ENCODE measurements at regions not wholly inside any gene's neighbourhood (a gene's known extent, or its start where the extent isn't known, plus 50 kb on each side); places are given as distances from the start of the nearest gene placed in this dataset.

- intact Hi-C loops (cut with micrococcal nuclease; ENCODE audit: unreplicated experiment) = loop anchor here (2.0 kb wide), 1 partner anchor 71 kb away; no protein-coding TSS in a partner anchor
- Mint-ChIP-seq H3K27me3 (ENCODE audit: unreplicated experiment) (no peaks in the 10 kb centered on the region), H3K36me3 (ENCODE audit: insufficient read depth, unreplicated experiment) (peaks cover 6% of the 10 kb centered on the region), H3K27ac (ENCODE audit: unreplicated experiment) (no peak overlapping the region), H3K9me3 (ENCODE audit: low read depth, unreplicated experiment) (no peaks in the 10 kb centered on the region), H3K4me3 (ENCODE audit: low read depth, unreplicated experiment) (no peak overlapping the region), H3K4me1 (ENCODE audit: low read depth, unreplicated experiment) (peaks cover 41% of the 10 kb centered on the region)
- CTCF ChIA-PET = interaction anchor here (1.2 kb wide), 1 partner anchor 15 kb away, joined by 3 read pairs; no protein-coding TSS in a partner anchor
- no TSS peak for BruUV-seq (replicated peaks)
- no peak for TF ChIP-seq CTCF (IDR thresholded peaks at IDR 0.05; ENCODE audit: unreplicated experiment)
- DNase-seq = no peak
Observed at GRCh38 chr3:177835917-177836316, 638.6 kb upstream of the TBL1XR1 start.

GRCh38 chr3:177836671-177837070 is 639.4 kb upstream of the TBL1XR1 start:
- Mint-ChIP-seq H3K4me3 (ENCODE audit: low read depth, unreplicated experiment) (no peak overlapping the region), H3K9me3 (ENCODE audit: low read depth, unreplicated experiment) (no peaks in the 10 kb centered on the region), H3K27ac (ENCODE audit: unreplicated experiment) (no peak overlapping the region), H3K27me3 (ENCODE audit: unreplicated experiment) (no peaks in the 10 kb centered on the region), H3K4me1 (ENCODE audit: low read depth, unreplicated experiment) (peaks cover 33% of the 10 kb centered on the region), H3K36me3 (ENCODE audit: insufficient read depth, unreplicated experiment) (peaks cover 6% of the 10 kb centered on the region)
- CTCF ChIA-PET = interaction anchor here (1.2 kb wide), 1 partner anchor 15 kb away, joined by 3 read pairs; no protein-coding TSS in a partner anchor
- intact Hi-C loops (cut with micrococcal nuclease; ENCODE audit: unreplicated experiment) = no loop called here
- DNase-seq = no peak
- no TSS peak for BruUV-seq (replicated peaks)
- TF ChIP-seq CTCF (IDR thresholded peaks at IDR 0.05; ENCODE audit: unreplicated experiment) = no peak

GRCh38 chr3:177837951-177838655 is 640.8 kb upstream of the TBL1XR1 start:
- no TSS peak for BruUV-seq (replicated peaks)
- H3K36me3 Mint-ChIP-seq (ENCODE audit: insufficient read depth, unreplicated experiment) = peaks cover 5% of the 10 kb centered on the region

GRCh38 chr3:177838766-177839350 is 641.6 kb upstream of the TBL1XR1 start:
- no peak for TF ChIP-seq CTCF (IDR thresholded peaks at IDR 0.05; ENCODE audit: unreplicated experiment)
- no peak overlapping the region for H3K27ac Mint-ChIP-seq (ENCODE audit: unreplicated experiment)
- H3K4me1 Mint-ChIP-seq (ENCODE audit: low read depth, unreplicated experiment) = peaks cover 14% of the 10 kb centered on the region
- BruUV-seq (replicated peaks) = no TSS peak
- CTCF ChIA-PET = interaction anchor here (0.6 kb wide), 1 partner anchor 358 kb away, joined by 5 read pairs; no protein-coding TSS in a partner anchor
- no peaks in the 10 kb centered on the region for H3K9me3 Mint-ChIP-seq (ENCODE audit: low read depth, unreplicated experiment)
- H3K27me3 Mint-ChIP-seq (ENCODE audit: unreplicated experiment) = no peaks in the 10 kb centered on the region
- H3K36me3 Mint-ChIP-seq (ENCODE audit: insufficient read depth, unreplicated experiment) = no peaks in the 10 kb centered on the region
- DNase-seq = no peak
- H3K4me3 Mint-ChIP-seq (ENCODE audit: low read depth, unreplicated experiment) = no peak overlapping the region
- intact Hi-C loops (cut with micrococcal nuclease; ENCODE audit: unreplicated experiment) = no loop called here

More at GRCh38 chr3:177837951-177838655, 640.8 kb upstream of the TBL1XR1 start:
- Mint-ChIP-seq H3K27ac (ENCODE audit: unreplicated experiment) (no peak overlapping the region), H3K4me3 (ENCODE audit: low read depth, unreplicated experiment) (no peak overlapping the region), H3K27me3 (ENCODE audit: unreplicated experiment) (no peaks in the 10 kb centered on the region), H3K4me1 (ENCODE audit: low read depth, unreplicated experiment) (peaks cover 22% of the 10 kb centered on the region), H3K9me3 (ENCODE audit: low read depth, unreplicated experiment) (no peaks in the 10 kb centered on the region)
- CTCF ChIA-PET = interaction anchor here (0.6 kb wide), 2 partner anchors 14 to 357 kb away, joined by 3 to 5 read pairs; no protein-coding TSS in a partner anchor
- no peak for DNase-seq
- no peak for TF ChIP-seq CTCF (IDR thresholded peaks at IDR 0.05; ENCODE audit: unreplicated experiment)
- intact Hi-C loops (cut with micrococcal nuclease; ENCODE audit: unreplicated experiment) = no loop called here

All from Calu3 (cell line).